Neural crest cell (in vitro differentiated cells): ENCODE measurements at regions not wholly inside any gene's neighbourhood (a gene's known extent, or its start where the extent isn't known, plus 50 kb on each side); places are given as distances from the start of the nearest gene placed in this dataset.
"Not testable (repeated sequence)": the region's sequence is repeated elsewhere in the genome, so short reads cannot be mapped to it uniquely, and the experiment has no call there.

Experiments used
- DNase-seq: peaks from one replicate; pipeline ENCODE4 v3.0.0; 2021; ENCODE audit warnings: low read depth, mixed read lengths, low spot score
- H3K27ac Mint-ChIP-seq: one replicate; pipeline ENCODE4 v1.8.0; 2021; ENCODE audit warnings: mild to moderate bottlenecking, mixed read lengths; ENCODE audit not compliant: unreplicated experiment
- H3K27me3 Mint-ChIP-seq: 2 replicates; pipeline ENCODE4 v1.8.0; 2021; ENCODE audit warnings: low read depth, mild to moderate bottlenecking, mixed read lengths
- H3K36me3 Mint-ChIP-seq: 2 replicates; pipeline ENCODE4 v1.8.0; 2021; ENCODE audit warnings: low read depth, mild to moderate bottlenecking, mixed read lengths
- H3K4me1 Mint-ChIP-seq: 2 replicates; pipeline ENCODE4 v1.8.0; 2021; ENCODE audit warnings: mixed read lengths
- H3K4me3 Mint-ChIP-seq: one replicate; pipeline ENCODE4 v1.8.0; 2021; ENCODE audit warnings: mild to moderate bottlenecking, mixed read lengths
- H3K9me3 Mint-ChIP-seq: 2 replicates; pipeline ENCODE4 v1.8.0; 2021; ENCODE audit warnings: mixed read lengths
- CTCF ChIP-seq: fragments of 200-600 bp; sonication (generic); conservative IDR thresholded peaks from 2 replicates; pipeline ENCODE4 v1.5.0; 2021; ENCODE audit warnings: antibody characterized with exemption, mild to moderate bottlenecking

GRCh38 chr1:41978986-41979385 is 60.3 kb upstream of the HIVEP3 start:
- no peak overlapping the region for H3K4me3 Mint-ChIP-seq
- DNase-seq = no peak
- H3K36me3 Mint-ChIP-seq = no peaks in the 10 kb centered on the region
- no peaks in the 10 kb centered on the region for H3K27me3 Mint-ChIP-seq
- no peak overlapping the region for H3K27ac Mint-ChIP-seq
- TF ChIP-seq CTCF = no peak
- no peaks in the 10 kb centered on the region for H3K4me1 Mint-ChIP-seq
- no peaks in the 10 kb centered on the region for H3K9me3 Mint-ChIP-seq

GRCh38 chr1:41977326-41977725 is 58.6 kb upstream of the HIVEP3 start:
- Mint-ChIP-seq H3K27ac (no peak overlapping the region), H3K4me1 (no peaks in the 10 kb centered on the region), H3K36me3 (no peaks in the 10 kb centered on the region), H3K27me3 (no peaks in the 10 kb centered on the region), H3K9me3 (peaks cover 2% of the 10 kb centered on the region), H3K4me3 (no peak overlapping the region)
- no peak for TF ChIP-seq CTCF
- DNase-seq = no peak

- no peaks in the 10 kb centered on the region for H3K36me3 Mint-ChIP-seq
- H3K27me3 Mint-ChIP-seq = no peaks in the 10 kb centered on the region
- no peak overlapping the region for H3K4me3 Mint-ChIP-seq
- H3K4me1 Mint-ChIP-seq = no peaks in the 10 kb centered on the region
- DNase-seq = no peak
- no peak for TF ChIP-seq CTCF
- no peak overlapping the region for H3K27ac Mint-ChIP-seq
- peaks cover 5% of the 10 kb centered on the region for H3K9me3 Mint-ChIP-seq
These were observed 57.9 kb upstream of the HIVEP3 start for GRCh38 chr1:41976671-41977070.

- peaks cover 5% of the 10 kb centered on the region for H3K9me3 Mint-ChIP-seq
- H3K4me3 Mint-ChIP-seq = no peak overlapping the region
- no peak for DNase-seq
- H3K4me1 Mint-ChIP-seq = no peaks in the 10 kb centered on the region
- no peak for TF ChIP-seq CTCF
- no peaks in the 10 kb centered on the region for H3K36me3 Mint-ChIP-seq
- no peak overlapping the region for H3K27ac Mint-ChIP-seq
- H3K27me3 Mint-ChIP-seq = no peaks in the 10 kb centered on the region
These were observed 57.3 kb upstream of the HIVEP3 start for GRCh38 chr1:41975850-41976569.

- no peak for DNase-seq
- no peak overlapping the region for H3K27ac Mint-ChIP-seq
- no peaks in the 10 kb centered on the region for H3K36me3 Mint-ChIP-seq
- no peaks in the 10 kb centered on the region for H3K4me1 Mint-ChIP-seq
- H3K9me3 Mint-ChIP-seq = peaks cover 5% of the 10 kb centered on the region
- H3K4me3 Mint-ChIP-seq = no peak overlapping the region
- TF ChIP-seq CTCF = no peak
- peaks cover 3% of the 10 kb centered on the region for H3K27me3 Mint-ChIP-seq
These were observed 56.4 kb upstream of the HIVEP3 start for GRCh38 chr1:41975121-41975520.

- not testable (repeated sequence) for H3K27ac Mint-ChIP-seq, H3K4me3 Mint-ChIP-seq, DNase-seq, H3K36me3 Mint-ChIP-seq, H3K4me1 Mint-ChIP-seq
- H3K9me3 Mint-ChIP-seq = peaks cover 13% of the 10 kb centered on the region
- H3K27me3 Mint-ChIP-seq = peaks cover 11% of the 10 kb centered on the region
These were observed 49.8 kb upstream of the HIVEP3 start for GRCh38 chr1:41968557-41968956.
